ENCODE measurements at regions not wholly inside any gene's neighbourhood (a gene's known extent, or its start where the extent isn't known, plus 50 kb on each side); places are given as distances from the start of the nearest gene placed in this dataset.

GRCh38 chr20:50346374-50347283 lies 156.0 kb downstream of the CEBPB start:
- 46% methylated on average over 25 of the region's 26 CpGs for WGBS (ENCODE audit: insufficient coverage)
- peak; percentile 56 to 88 (median 86) for DNase-seq
- ChIA-PET POLR2A (interaction anchor here (1.1 kb wide), 2 partner anchors 49 to 155 kb away, joined by 3 to 4 read pairs; no protein-coding TSS in a partner anchor), CTCF (interaction anchor here (0.6 to 3.0 kb wide), 8 partner anchors 8 to 158 kb away, joined by 3 to 11 read pairs (median 5); no protein-coding TSS in a partner anchor)
- peaks cover 13 to 58% (median 55%) of the 10 kb centered on the region in 4 experiments for H3K4me1 ChIP-seq (ENCODE audit: control extremely low read depth in 1 of 4, control insufficient read depth in 4 of 4, insufficient read depth in 4 of 4, low read length in 3 of 4)
- H3K27ac ChIP-seq (ENCODE audit: insufficient read depth in 1 of 2, low read depth in 1 of 2, low read length in 2 of 2, poor library complexity in 1 of 2, severe bottlenecking in 2 of 2): no peak overlapping the region
- no peaks in the 10 kb centered on the region for H3K9me3 ChIP-seq (ENCODE audit: control extremely low read depth in 1 of 5, control insufficient read depth in 4 of 5, insufficient read depth in 2 of 5, low read depth in 1 of 5, low read length in 4 of 5)
- H3K27me3 ChIP-seq (replicated peaks in 2 of 5; ENCODE audit: control insufficient read depth in 4 of 5, insufficient read depth in 5 of 5, low read length in 4 of 5): peaks cover 0 to 7% (median 0%) of the 10 kb centered on the region in 5 experiments
- H3K4me3 ChIP-seq (ENCODE audit: control insufficient read depth in 1 of 7, extremely low read depth in 1 of 7, insufficient read depth in 4 of 7, low read depth in 2 of 7, low read length in 6 of 7): no peak overlapping the region
- H3K36me3 ChIP-seq (ENCODE audit: control insufficient read depth in 4 of 4, insufficient read depth in 4 of 4, low read length in 3 of 4): no peaks in the 10 kb centered on the region

GRCh38 chr20:50347284-50348063 lies 156.8 kb downstream of the CEBPB start:
- Histone ChIP-seq H3K36me3 (ENCODE audit: control insufficient read depth in 4 of 4, insufficient read depth in 4 of 4, low read length in 3 of 4) (no peaks in the 10 kb centered on the region), H3K4me3 (ENCODE audit: control insufficient read depth in 1 of 7, extremely low read depth in 1 of 7, insufficient read depth in 4 of 7, low read depth in 2 of 7, low read length in 6 of 7) (peak overlapping the region in 2 of 7 experiments; percentile 27 to 30), H3K27ac (ENCODE audit: insufficient read depth in 1 of 2, low read depth in 1 of 2, low read length in 2 of 2, poor library complexity in 1 of 2, severe bottlenecking in 2 of 2) (no peak overlapping the region), H3K9me3 (ENCODE audit: control extremely low read depth in 1 of 5, control insufficient read depth in 4 of 5, insufficient read depth in 2 of 5, low read depth in 1 of 5, low read length in 4 of 5) (no peaks in the 10 kb centered on the region), H3K27me3 (replicated peaks in 2 of 5; ENCODE audit: control insufficient read depth in 4 of 5, insufficient read depth in 5 of 5, low read length in 4 of 5) (peaks cover 0 to 3% (median 0%) of the 10 kb centered on the region in 5 experiments), H3K4me1 (ENCODE audit: control extremely low read depth in 1 of 4, control insufficient read depth in 4 of 4, insufficient read depth in 4 of 4, low read length in 3 of 4) (peaks cover 13 to 61% (median 55%) of the 10 kb centered on the region in 4 experiments)
- WGBS (ENCODE audit: insufficient coverage): 65% methylated on average over 13 of the region's 13 CpGs
- ChIA-PET POLR2A (interaction anchor here (1.1 to 2.4 kb wide), 3 partner anchors 9 to 156 kb away, joined by 3 to 16 read pairs (median 4); no protein-coding TSS in a partner anchor), CTCF (interaction anchor here (0.6 to 3.0 kb wide), 11 partner anchors 9 to 159 kb away, joined by 3 to 11 read pairs (median 4); no protein-coding TSS in a partner anchor)
- DNase-seq: no peak

GRCh38 chr20:50348096-50348495 lies 157.5 kb downstream of the CEBPB start:
- H3K4me1 ChIP-seq (ENCODE audit: control extremely low read depth in 1 of 4, control insufficient read depth in 4 of 4, insufficient read depth in 4 of 4, low read length in 3 of 4): peaks cover 13 to 67% (median 57%) of the 10 kb centered on the region in 4 experiments
- ChIA-PET POLR2A (interaction anchor here (2.4 kb wide), 1 partner anchor 10 kb away, joined by 16 read pairs; no protein-coding TSS in a partner anchor), CTCF (interaction anchor here (0.7 to 3.0 kb wide), 7 partner anchors 10 to 117 kb away, joined by 3 to 11 read pairs (median 4); no protein-coding TSS in a partner anchor)
- no peaks in the 10 kb centered on the region for H3K9me3 ChIP-seq (ENCODE audit: control extremely low read depth in 1 of 5, control insufficient read depth in 4 of 5, insufficient read depth in 2 of 5, low read depth in 1 of 5, low read length in 4 of 5)
- WGBS (ENCODE audit: insufficient coverage): 6% methylated on average over 5 of the region's 6 CpGs
- H3K27ac ChIP-seq (ENCODE audit: insufficient read depth in 1 of 2, low read depth in 1 of 2, low read length in 2 of 2, poor library complexity in 1 of 2, severe bottlenecking in 2 of 2): no peak overlapping the region
- H3K4me3 ChIP-seq (ENCODE audit: control insufficient read depth in 1 of 7, extremely low read depth in 1 of 7, insufficient read depth in 4 of 7, low read depth in 2 of 7, low read length in 6 of 7): peak overlapping the region in 2 of 7 experiments; percentile 27 to 30
- peaks cover 0 to 3% (median 0%) of the 10 kb centered on the region in 5 experiments for H3K27me3 ChIP-seq (replicated peaks in 2 of 5; ENCODE audit: control insufficient read depth in 4 of 5, insufficient read depth in 5 of 5, low read length in 4 of 5)
- DNase-seq: peak in 2 of 3 donors; percentile 59 to 65
- H3K36me3 ChIP-seq (ENCODE audit: control insufficient read depth in 4 of 4, insufficient read depth in 4 of 4, low read length in 3 of 4): no peaks in the 10 kb centered on the region

- CTCF ChIA-PET: interaction anchor here (1.9 kb wide), 1 partner anchor 11 kb away, joined by 8 read pairs; no protein-coding TSS in a partner anchor
- H3K9me3 ChIP-seq (ENCODE audit: control extremely low read depth in 1 of 5, control insufficient read depth in 4 of 5, insufficient read depth in 2 of 5, low read depth in 1 of 5, low read length in 4 of 5): no peaks in the 10 kb centered on the region
- no peaks in the 10 kb centered on the region for H3K36me3 ChIP-seq (ENCODE audit: control insufficient read depth in 4 of 4, insufficient read depth in 4 of 4, low read length in 3 of 4)
- no peak overlapping the region for H3K4me3 ChIP-seq (ENCODE audit: control insufficient read depth in 1 of 7, extremely low read depth in 1 of 7, insufficient read depth in 4 of 7, low read depth in 2 of 7, low read length in 6 of 7)
- H3K27me3 ChIP-seq (replicated peaks in 2 of 5; ENCODE audit: control insufficient read depth in 4 of 5, insufficient read depth in 5 of 5, low read length in 4 of 5): no peaks in the 10 kb centered on the region
- peaks cover 13 to 73% (median 56%) of the 10 kb centered on the region in 4 experiments for H3K4me1 ChIP-seq (ENCODE audit: control extremely low read depth in 1 of 4, control insufficient read depth in 4 of 4, insufficient read depth in 4 of 4, low read length in 3 of 4)
- 76% methylated on average over 13 of the region's 16 CpGs for WGBS (ENCODE audit: insufficient coverage)
- no peak for DNase-seq
- POLR2A ChIA-PET: no interaction called here
- no peak overlapping the region for H3K27ac ChIP-seq (ENCODE audit: insufficient read depth in 1 of 2, low read depth in 1 of 2, low read length in 2 of 2, poor library complexity in 1 of 2, severe bottlenecking in 2 of 2)
These were observed 159.5 kb upstream of the PTPN1 start for GRCh38 chr20:50350510-50351249.

- ChIA-PET POLR2A (no interaction called here), CTCF (interaction anchor here (2.4 kb wide), 1 partner anchor 44 kb away, joined by 5 read pairs; no protein-coding TSS in a partner anchor)
- Histone ChIP-seq H3K27ac (ENCODE audit: insufficient read depth in 1 of 2, low read depth in 1 of 2, low read length in 2 of 2, poor library complexity in 1 of 2, severe bottlenecking in 2 of 2) (no peak overlapping the region), H3K9me3 (ENCODE audit: control extremely low read depth in 1 of 5, control insufficient read depth in 4 of 5, insufficient read depth in 2 of 5, low read depth in 1 of 5, low read length in 4 of 5) (no peaks in the 10 kb centered on the region), H3K27me3 (replicated peaks in 2 of 5; ENCODE audit: control insufficient read depth in 4 of 5, insufficient read depth in 5 of 5, low read length in 4 of 5) (no peaks in the 10 kb centered on the region), H3K4me3 (ENCODE audit: control insufficient read depth in 1 of 7, extremely low read depth in 1 of 7, insufficient read depth in 4 of 7, low read depth in 2 of 7, low read length in 6 of 7) (no peak overlapping the region), H3K4me1 (ENCODE audit: control extremely low read depth in 1 of 4, control insufficient read depth in 4 of 4, insufficient read depth in 4 of 4, low read length in 3 of 4) (peaks cover 13 to 66% (median 47%) of the 10 kb centered on the region in 4 experiments), H3K36me3 (ENCODE audit: control insufficient read depth in 4 of 4, insufficient read depth in 4 of 4, low read length in 3 of 4) (no peaks in the 10 kb centered on the region)
- 93% methylated on average over 4 of the region's 11 CpGs for WGBS (ENCODE audit: insufficient coverage)
- no peak for DNase-seq
These were observed 158.6 kb upstream of the PTPN1 start for GRCh38 chr20:50351541-50351940.

GRCh38 chr20:50353289-50353961 lies 156.8 kb upstream of the PTPN1 start:
- peak in 2 of 3 donors; percentile 45 to 48 for DNase-seq
- no peaks in the 10 kb centered on the region for H3K9me3 ChIP-seq (ENCODE audit: control extremely low read depth in 1 of 5, control insufficient read depth in 4 of 5, insufficient read depth in 2 of 5, low read depth in 1 of 5, low read length in 4 of 5)
- CTCF ChIA-PET: interaction anchor here (1.0 to 2.4 kb wide), 4 partner anchors 14 to 222 kb away, joined by 3 to 5 read pairs (median 4); no protein-coding TSS in a partner anchor
- peaks cover 4 to 47% (median 30%) of the 10 kb centered on the region in 4 experiments for H3K4me1 ChIP-seq (ENCODE audit: control extremely low read depth in 1 of 4, control insufficient read depth in 4 of 4, insufficient read depth in 4 of 4, low read length in 3 of 4)
- 41% methylated on average over 15 of the region's 16 CpGs for WGBS (ENCODE audit: insufficient coverage)
- no peak overlapping the region for H3K27ac ChIP-seq (ENCODE audit: insufficient read depth in 1 of 2, low read depth in 1 of 2, low read length in 2 of 2, poor library complexity in 1 of 2, severe bottlenecking in 2 of 2)
- no peaks in the 10 kb centered on the region for H3K27me3 ChIP-seq (replicated peaks in 2 of 5; ENCODE audit: control insufficient read depth in 4 of 5, insufficient read depth in 5 of 5, low read length in 4 of 5)
- POLR2A ChIA-PET: no interaction called here
- no peaks in the 10 kb centered on the region for H3K36me3 ChIP-seq (ENCODE audit: control insufficient read depth in 4 of 4, insufficient read depth in 4 of 4, low read length in 3 of 4)
- H3K4me3 ChIP-seq (ENCODE audit: control insufficient read depth in 1 of 7, extremely low read depth in 1 of 7, insufficient read depth in 4 of 7, low read depth in 2 of 7, low read length in 6 of 7): no peak overlapping the region

Measured in common myeloid progenitor, CD34-positive (primary cell).